ENCODE measurements at regions not wholly inside any gene's neighbourhood (a gene's known extent, or its start where the extent isn't known, plus 50 kb on each side); places are given as distances from the start of the nearest gene placed in this dataset.

- no peak overlapping the region for H3K27ac Mint-ChIP-seq
- no peak for DNase-seq
- H3K27me3 Mint-ChIP-seq, result peaks cover 5% of the 10 kb centered on the region
- no peaks in the 10 kb centered on the region for H3K36me3 Mint-ChIP-seq
- no peak overlapping the region for H3K4me3 Mint-ChIP-seq
- no peaks in the 10 kb centered on the region for H3K9me3 Mint-ChIP-seq
- no peaks in the 10 kb centered on the region for H3K4me1 Mint-ChIP-seq
These were observed 141.2 kb upstream of the SESN3 start for GRCh38 chr11:95372097-95372656.

GRCh38 chr11:95371153-95371552 lies 140.2 kb upstream of the SESN3 start:
- Mint-ChIP-seq H3K4me3 (no peak overlapping the region), H3K27ac (no peak overlapping the region), H3K36me3 (no peaks in the 10 kb centered on the region), H3K27me3 (peaks cover 5% of the 10 kb centered on the region), H3K4me1 (no peaks in the 10 kb centered on the region), H3K9me3 (no peaks in the 10 kb centered on the region)
- no peak for DNase-seq

GRCh38 chr11:95367726-95368125 lies 136.7 kb upstream of the SESN3 start:
- H3K27me3 Mint-ChIP-seq, result no peaks in the 10 kb centered on the region
- no peak overlapping the region for H3K4me3 Mint-ChIP-seq
- no peaks in the 10 kb centered on the region for H3K36me3 Mint-ChIP-seq
- H3K4me1 Mint-ChIP-seq, result peaks cover 7% of the 10 kb centered on the region
- H3K27ac Mint-ChIP-seq, result no peak overlapping the region
- no peaks in the 10 kb centered on the region for H3K9me3 Mint-ChIP-seq
- no peak for DNase-seq

GRCh38 chr11:95365348-95365747 lies 134.3 kb upstream of the SESN3 start:
- no peak overlapping the region for H3K4me3 Mint-ChIP-seq
- peaks cover 7% of the 10 kb centered on the region for H3K4me1 Mint-ChIP-seq
- no peaks in the 10 kb centered on the region for H3K36me3 Mint-ChIP-seq
- H3K27me3 Mint-ChIP-seq, result no peaks in the 10 kb centered on the region
- H3K9me3 Mint-ChIP-seq, result no peaks in the 10 kb centered on the region
- no peak for DNase-seq
- H3K27ac Mint-ChIP-seq, result no peak overlapping the region

- DNase-seq, result no peak
- no peaks in the 10 kb centered on the region for H3K36me3 Mint-ChIP-seq
- no peaks in the 10 kb centered on the region for H3K27me3 Mint-ChIP-seq
- H3K27ac Mint-ChIP-seq, result no peak overlapping the region
- peaks cover 7% of the 10 kb centered on the region for H3K4me1 Mint-ChIP-seq
- no peaks in the 10 kb centered on the region for H3K9me3 Mint-ChIP-seq
- H3K4me3 Mint-ChIP-seq, result no peak overlapping the region
These were observed 133.6 kb upstream of the SESN3 start for GRCh38 chr11:95364324-95365295.

GRCh38 chr11:95363708-95364107 lies 132.7 kb upstream of the SESN3 start:
- Mint-ChIP-seq H3K27me3 (no peaks in the 10 kb centered on the region), H3K9me3 (no peaks in the 10 kb centered on the region), H3K36me3 (no peaks in the 10 kb centered on the region), H3K27ac (no peak overlapping the region), H3K4me1 (peaks cover 7% of the 10 kb centered on the region), H3K4me3 (no peak overlapping the region)
- no peak for DNase-seq

GRCh38 chr11:95363164-95363563 lies 132.2 kb upstream of the SESN3 start:
- no peaks in the 10 kb centered on the region for H3K27me3 Mint-ChIP-seq

DNA sequence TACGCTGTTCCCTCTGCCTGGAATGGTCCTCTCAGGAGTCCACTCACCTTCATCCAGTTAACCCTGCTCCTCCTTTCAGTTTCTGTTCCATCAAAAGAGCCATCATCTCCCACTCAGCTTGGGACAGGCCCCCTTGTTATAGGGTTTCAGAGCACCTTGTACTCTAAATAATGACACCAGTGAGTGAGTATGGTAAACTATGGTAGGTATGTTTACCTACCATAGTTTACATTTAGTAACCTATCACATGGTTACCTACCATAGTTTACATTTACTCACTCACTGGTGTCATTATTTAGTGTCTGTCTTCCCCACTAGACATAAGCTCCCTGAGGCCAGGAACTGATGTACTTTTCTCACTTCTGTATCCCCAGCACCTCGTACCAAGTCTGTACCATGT lies 130.2 kb upstream of the SESN3 start:
- no peak overlapping the region for H3K27ac Mint-ChIP-seq
- DNase-seq, result no peak
- H3K36me3 Mint-ChIP-seq, result no peaks in the 10 kb centered on the region
- no peaks in the 10 kb centered on the region for H3K9me3 Mint-ChIP-seq
- no peak overlapping the region for H3K4me3 Mint-ChIP-seq
- peaks cover 7% of the 10 kb centered on the region for H3K4me1 Mint-ChIP-seq
- no peaks in the 10 kb centered on the region for H3K27me3 Mint-ChIP-seq

More at GRCh38 chr11:95363164-95363563, 132.2 kb upstream of the SESN3 start:
- peaks cover 7% of the 10 kb centered on the region for H3K4me1 Mint-ChIP-seq
- no peak overlapping the region for H3K27ac Mint-ChIP-seq
- no peaks in the 10 kb centered on the region for H3K9me3 Mint-ChIP-seq
- DNase-seq, result no peak
- H3K36me3 Mint-ChIP-seq, result no peaks in the 10 kb centered on the region
- H3K4me3 Mint-ChIP-seq, result no peak overlapping the region

DNA sequence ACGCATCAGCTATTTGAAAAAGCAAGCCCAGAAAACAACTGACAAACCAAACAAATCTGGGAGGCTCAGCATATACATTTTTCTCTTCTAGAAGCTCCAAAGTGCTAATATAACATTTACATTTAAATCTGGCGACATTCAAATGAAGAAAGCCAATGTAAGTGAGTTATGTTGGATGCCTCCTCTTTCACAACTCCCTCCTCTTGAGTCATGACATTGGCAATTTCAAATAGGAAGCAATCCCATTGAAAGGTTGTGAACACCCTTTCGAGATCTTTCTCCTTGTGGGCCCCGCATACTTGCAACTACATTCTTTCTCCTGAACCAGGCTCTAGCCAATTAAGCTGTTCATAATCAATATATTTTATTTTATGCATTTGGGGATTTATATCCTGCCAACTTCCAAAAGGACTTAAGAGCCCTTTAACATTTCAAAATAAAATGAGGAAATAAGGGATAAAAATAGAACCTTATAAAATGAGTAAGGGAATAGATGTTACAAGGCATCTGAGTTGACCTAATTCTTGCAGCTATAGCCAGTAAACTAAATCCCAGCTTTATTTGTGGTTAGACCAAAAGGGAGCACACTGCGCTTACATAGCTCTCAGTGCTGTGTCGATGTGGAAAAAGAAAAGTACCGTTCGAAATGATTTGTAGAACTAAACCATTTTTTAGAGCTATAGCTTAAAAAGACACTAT lies 129.5 kb upstream of the SESN3 start:
- H3K36me3 Mint-ChIP-seq, result no peaks in the 10 kb centered on the region
- no peak for DNase-seq
- no peak overlapping the region for H3K4me3 Mint-ChIP-seq
- peaks cover 7% of the 10 kb centered on the region for H3K4me1 Mint-ChIP-seq
- no peak overlapping the region for H3K27ac Mint-ChIP-seq
- H3K9me3 Mint-ChIP-seq, result no peaks in the 10 kb centered on the region
- no peaks in the 10 kb centered on the region for H3K27me3 Mint-ChIP-seq

DNA sequence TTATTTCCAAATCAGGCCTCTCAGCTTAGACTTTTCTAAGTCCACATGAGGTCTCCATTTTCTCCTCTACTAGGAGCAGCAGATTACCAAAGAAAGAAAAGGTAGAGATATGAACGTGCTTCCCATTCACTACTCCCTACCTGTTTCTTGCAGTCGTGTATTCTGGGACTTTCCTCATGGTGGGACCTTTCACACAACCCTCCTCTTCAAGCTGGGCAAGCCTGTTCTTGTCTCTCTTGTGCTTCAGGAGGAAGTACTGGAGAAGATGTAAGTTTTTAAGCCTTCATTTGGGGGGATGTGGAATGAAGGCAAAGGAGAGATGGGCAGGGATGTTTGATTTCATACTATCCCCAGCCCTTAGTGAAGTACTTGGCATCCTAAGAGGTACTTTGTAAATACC lies 128.8 kb upstream of the SESN3 start:
- no peak overlapping the region for H3K4me3 Mint-ChIP-seq
- no peak for DNase-seq
- peaks cover 4% of the 10 kb centered on the region for H3K4me1 Mint-ChIP-seq
- H3K27me3 Mint-ChIP-seq, result no peaks in the 10 kb centered on the region
- no peaks in the 10 kb centered on the region for H3K36me3 Mint-ChIP-seq
- no peaks in the 10 kb centered on the region for H3K9me3 Mint-ChIP-seq
- H3K27ac Mint-ChIP-seq, result no peak overlapping the region

DNA sequence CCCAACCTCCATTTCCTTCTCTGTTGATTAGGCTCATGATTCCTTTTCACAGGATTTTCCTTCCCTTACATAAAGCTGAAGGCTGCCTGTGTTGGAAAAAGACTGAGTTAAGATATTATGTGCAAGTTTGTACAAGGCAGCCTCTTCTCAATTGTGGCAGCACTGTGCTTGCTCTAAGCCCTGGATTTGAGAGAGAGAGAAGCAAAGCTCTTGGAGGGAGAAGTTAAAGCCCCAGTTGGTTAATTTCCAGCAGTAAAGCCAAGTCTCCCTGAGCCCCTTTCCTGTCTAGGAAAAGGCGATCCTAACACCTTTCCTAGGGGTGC lies 128.3 kb upstream of the SESN3 start:
- Mint-ChIP-seq H3K27me3 (no peaks in the 10 kb centered on the region), H3K4me3 (no peak overlapping the region), H3K9me3 (no peaks in the 10 kb centered on the region), H3K4me1 (peaks cover under 1% of the 10 kb centered on the region), H3K27ac (no peak overlapping the region), H3K36me3 (no peaks in the 10 kb centered on the region)
- DNase-seq, result no peak

- Mint-ChIP-seq H3K27me3 (no peaks in the 10 kb centered on the region), H3K4me1 (peaks cover 1% of the 10 kb centered on the region), H3K27ac (no peak overlapping the region), H3K9me3 (no peaks in the 10 kb centered on the region), H3K36me3 (no peaks in the 10 kb centered on the region), H3K4me3 (no peak overlapping the region)
- DNase-seq, result no peak
These were observed 127.7 kb upstream of the SESN3 start for GRCh38 chr11:95358511-95359340.

GRCh38 chr11:95354304-95354703 lies 123.3 kb upstream of the SESN3 start:
- DNase-seq, result no peak
- peaks cover 2% of the 10 kb centered on the region for H3K9me3 Mint-ChIP-seq
- no peak overlapping the region for H3K4me3 Mint-ChIP-seq
- H3K4me1 Mint-ChIP-seq, result peaks cover 3% of the 10 kb centered on the region
- no peaks in the 10 kb centered on the region for H3K27me3 Mint-ChIP-seq
- H3K36me3 Mint-ChIP-seq, result peaks cover 2% of the 10 kb centered on the region
- no peak overlapping the region for H3K27ac Mint-ChIP-seq

DNA sequence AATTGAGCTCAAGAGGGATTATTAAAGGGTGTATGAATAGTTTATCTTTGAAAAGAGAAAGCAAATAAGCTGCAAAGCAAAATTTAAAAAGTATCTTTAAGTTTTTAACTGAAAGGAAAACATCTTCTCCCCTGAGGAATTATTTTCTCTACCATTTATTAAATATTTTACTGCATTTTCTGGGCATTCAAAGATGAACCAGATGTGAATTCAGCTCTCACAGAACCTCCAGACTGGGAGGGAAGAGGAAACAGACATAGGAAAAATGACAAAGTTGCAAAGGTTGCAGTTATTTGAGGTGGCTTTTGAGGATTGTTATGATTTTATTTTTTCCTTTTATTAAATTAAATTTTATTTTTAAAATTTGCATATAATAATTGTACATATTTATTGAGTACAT lies 122.7 kb upstream of the SESN3 start:
- peaks cover 6% of the 10 kb centered on the region for H3K36me3 Mint-ChIP-seq
- H3K27ac Mint-ChIP-seq, result no peak overlapping the region
- peaks cover 3% of the 10 kb centered on the region for H3K4me1 Mint-ChIP-seq
- no peak overlapping the region for H3K4me3 Mint-ChIP-seq
- DNase-seq, result no peak
- peaks cover 7% of the 10 kb centered on the region for H3K9me3 Mint-ChIP-seq
- H3K27me3 Mint-ChIP-seq, result no peaks in the 10 kb centered on the region

All from activated naive CD8-positive, alpha-beta T cell treated with anti-CD3 and anti-CD28 coated beads for 36 hours (primary cell).